ENCODE measurements at regions not wholly inside any gene's neighbourhood (a gene's known extent, or its start where the extent isn't known, plus 50 kb on each side); places are given as distances from the start of the nearest gene placed in this dataset.
"Not testable (repeated sequence)": the region's sequence is repeated elsewhere in the genome, so short reads cannot be mapped to it uniquely, and the experiment has no call there.

GRCh38 chr12:17286874-17287273, 680.9 kb upstream of the LMO3 start:
- no peak for ATAC-seq
- intact Hi-C loops (cut with DNase I, micrococcal nuclease): no loop called here
- DNase-seq: no peak

GRCh38 chr12:17284873-17285272, 678.9 kb upstream of the LMO3 start:
- ATAC-seq (no peak), DNase-seq (no peak)

GRCh38 chr12:17283563-17283962, 677.6 kb upstream of the LMO3 start:
- ATAC-seq: no peak

More at GRCh38 chr12:17284873-17285272, 678.9 kb upstream of the LMO3 start:
- intact Hi-C loops (cut with DNase I, micrococcal nuclease): no loop called here

GRCh38 chr12:17282169-17282568, 676.2 kb upstream of the LMO3 start:
- intact Hi-C loops (cut with DNase I, micrococcal nuclease); ATAC-seq; DNase-seq: not testable (repeated sequence)

More at GRCh38 chr12:17283563-17283962, 677.6 kb upstream of the LMO3 start:
- intact Hi-C loops (cut with DNase I, micrococcal nuclease): no loop called here
- DNase-seq: no peak

GRCh38 chr12:17278946-17279345, 673.0 kb upstream of the LMO3 start:
- no peak for ATAC-seq
- intact Hi-C loops (cut with DNase I, micrococcal nuclease): no loop called here
- DNase-seq: no peak

- DNase-seq (no peak), ATAC-seq (no peak)
- intact Hi-C loops (cut with DNase I, micrococcal nuclease): no loop called here
Measured at GRCh38 chr12:17276196-17276595, 670.2 kb upstream of the LMO3 start.

GRCh38 chr12:17266856-17267255, 660.9 kb upstream of the LMO3 start:
- ATAC-seq: no peak
- intact Hi-C loops (cut with DNase I, micrococcal nuclease): no loop called here
- no peak for DNase-seq

- intact Hi-C loops (cut with DNase I, micrococcal nuclease): no loop called here
- no peak for ATAC-seq
- no peak for DNase-seq
Measured at GRCh38 chr12:17264603-17265002, 658.6 kb upstream of the LMO3 start.

GRCh38 chr12:17239874-17240273, 633.9 kb upstream of the LMO3 start:
- DNase-seq (no peak), ATAC-seq (no peak)
- intact Hi-C loops (cut with DNase I, micrococcal nuclease): no loop called here

- ATAC-seq (no peak), DNase-seq (no peak)
- intact Hi-C loops (cut with DNase I, micrococcal nuclease): no loop called here
Measured at GRCh38 chr12:17235996-17236395, 630.0 kb upstream of the LMO3 start.

GRCh38 chr12:17215759-17216570, 610.0 kb upstream of the LMO3 start:
- intact Hi-C loops (cut with DNase I, micrococcal nuclease): no loop called here
- ATAC-seq (no peak), DNase-seq (no peak)

- DNase-seq (no peak), ATAC-seq (no peak)
- intact Hi-C loops (cut with DNase I, micrococcal nuclease): no loop called here
Measured at GRCh38 chr12:17214929-17215328, 609.0 kb upstream of the LMO3 start.

GRCh38 chr12:17206553-17206952, 600.6 kb upstream of the LMO3 start:
- DNase-seq (no peak), ATAC-seq (no peak)
- intact Hi-C loops (cut with DNase I, micrococcal nuclease): no loop called here

- ATAC-seq (no peak), DNase-seq (no peak)
- intact Hi-C loops (cut with DNase I, micrococcal nuclease): no loop called here
Measured at GRCh38 chr12:17204289-17205054, 598.5 kb upstream of the LMO3 start.

GRCh38 chr12:17203497-17203896, 597.5 kb upstream of the LMO3 start:
- no peak for ATAC-seq
- intact Hi-C loops (cut with DNase I, micrococcal nuclease): no loop called here
- no peak for DNase-seq

GRCh38 chr12:17197971-17198370, 592.0 kb upstream of the LMO3 start:
- no peak for DNase-seq
- intact Hi-C loops (cut with DNase I, micrococcal nuclease): no loop called here
- ATAC-seq: no peak

- no peak for DNase-seq
Measured at GRCh38 chr12:17192721-17193120, 586.8 kb upstream of the LMO3 start.

GRCh38 chr12:17169726-17170471, 563.9 kb upstream of the LMO3 start:
- no peak for DNase-seq
- ATAC-seq: no peak
- intact Hi-C loops (cut with DNase I, micrococcal nuclease): no loop called here

More at GRCh38 chr12:17192721-17193120, 586.8 kb upstream of the LMO3 start:
- ATAC-seq: no peak
- intact Hi-C loops (cut with DNase I, micrococcal nuclease): no loop called here

- ATAC-seq (no peak), DNase-seq (no peak)
- intact Hi-C loops (cut with DNase I, micrococcal nuclease): no loop called here
Measured at GRCh38 chr12:17159506-17160300, 553.7 kb upstream of the LMO3 start.
